Stimulated activated CD4-positive, alpha-beta T cell treated with anti-CD3 and anti-CD28 coated beads, Interleukin-1b, Interleukin-23, amount 100 ng/mL, for 48 hours (primary cell): ENCODE measurements at regions not wholly inside any gene's neighbourhood (a gene's known extent, or its start where the extent isn't known, plus 50 kb on each side); places are given as distances from the start of the nearest gene placed in this dataset.

ENCODE experiments used
- DNase-seq: peaks from one replicate; pipeline ENCODE4 v3.0.0-alpha.2; 2020

GRCh38 chr11:134582770-134583095 lies 170.7 kb upstream of the B3GAT1 start:
- no peak for DNase-seq

GRCh38 chr11:134581966-134582769 lies 170.1 kb upstream of the B3GAT1 start:
- DNase-seq: no peak

- no peak for DNase-seq
These were observed 169.1 kb upstream of the B3GAT1 start for GRCh38 chr11:134581121-134581626.

GRCh38 chr11:134580610-134580975 lies 168.6 kb upstream of the B3GAT1 start:
- DNase-seq: no peak

- DNase-seq: no peak
These were observed 167.9 kb upstream of the B3GAT1 start for GRCh38 chr11:134579724-134580609.

GRCh38 chr11:134578807-134579723 lies 167.0 kb upstream of the B3GAT1 start:
- DNase-seq: no peak

- no peak for DNase-seq
These were observed 165.8 kb upstream of the B3GAT1 start for GRCh38 chr11:134577751-134578395.

- no peak for DNase-seq
These were observed 164.7 kb upstream of the B3GAT1 start for GRCh38 chr11:134576721-134577171.

GRCh38 chr11:134576286-134576685 lies 164.2 kb upstream of the B3GAT1 start:
- DNase-seq: no peak

- no peak for DNase-seq
These were observed 163.6 kb upstream of the B3GAT1 start for GRCh38 chr11:134575504-134576230.

GRCh38 chr11:134574947-134575346 lies 162.9 kb upstream of the B3GAT1 start:
- no peak for DNase-seq

GRCh38 chr11:134574425-134574824 lies 162.4 kb upstream of the B3GAT1 start:
- no peak for DNase-seq

- DNase-seq: no peak
These were observed 161.8 kb upstream of the B3GAT1 start for GRCh38 chr11:134573857-134574256.

GRCh38 chr11:134572741-134573675 lies 161.0 kb upstream of the B3GAT1 start:
- DNase-seq: no peak

- no peak for DNase-seq
These were observed 159.3 kb upstream of the B3GAT1 start for GRCh38 chr11:134571301-134571700.

- no peak for DNase-seq
These were observed 157.2 kb upstream of the B3GAT1 start for GRCh38 chr11:134569195-134569594.

- DNase-seq: no peak
These were observed 154.3 kb upstream of the B3GAT1 start for GRCh38 chr11:134566311-134566710.

- no peak for DNase-seq
These were observed 153.4 kb upstream of the B3GAT1 start for GRCh38 chr11:134565343-134565891.

- no peak for DNase-seq
These were observed 152.6 kb upstream of the B3GAT1 start for GRCh38 chr11:134564472-134565200.
